ENCODE measurements at regions not wholly inside any gene's neighbourhood (a gene's known extent, or its start where the extent isn't known, plus 50 kb on each side); places are given as distances from the start of the nearest gene placed in this dataset.

DNA sequence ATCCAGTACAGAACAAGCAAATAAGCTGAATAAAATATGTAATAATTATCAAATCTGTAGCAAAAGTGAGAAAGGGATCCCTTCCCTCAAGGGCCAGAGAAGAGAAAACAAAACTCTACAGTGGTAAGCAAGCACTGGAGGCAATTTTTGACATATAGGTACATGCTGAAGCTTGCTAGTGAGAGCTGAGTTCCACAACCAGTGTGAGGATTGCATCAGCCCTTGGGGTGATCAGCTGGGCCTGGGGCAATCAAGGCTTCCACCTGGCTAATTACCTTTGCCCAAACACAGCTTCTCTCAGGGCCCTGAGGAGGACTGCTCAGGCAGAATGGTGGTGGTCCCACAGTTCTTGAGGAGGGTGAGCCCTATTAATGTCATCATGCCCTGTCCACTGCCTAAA lies 134.4 kb upstream of the DLX6 start:
- DNase-seq = no peak
- no peak overlapping the region for H3K27ac ChIP-seq (ENCODE audit: insufficient read length, low read depth, low read length)
- TF ChIP-seq, protein P1, sequence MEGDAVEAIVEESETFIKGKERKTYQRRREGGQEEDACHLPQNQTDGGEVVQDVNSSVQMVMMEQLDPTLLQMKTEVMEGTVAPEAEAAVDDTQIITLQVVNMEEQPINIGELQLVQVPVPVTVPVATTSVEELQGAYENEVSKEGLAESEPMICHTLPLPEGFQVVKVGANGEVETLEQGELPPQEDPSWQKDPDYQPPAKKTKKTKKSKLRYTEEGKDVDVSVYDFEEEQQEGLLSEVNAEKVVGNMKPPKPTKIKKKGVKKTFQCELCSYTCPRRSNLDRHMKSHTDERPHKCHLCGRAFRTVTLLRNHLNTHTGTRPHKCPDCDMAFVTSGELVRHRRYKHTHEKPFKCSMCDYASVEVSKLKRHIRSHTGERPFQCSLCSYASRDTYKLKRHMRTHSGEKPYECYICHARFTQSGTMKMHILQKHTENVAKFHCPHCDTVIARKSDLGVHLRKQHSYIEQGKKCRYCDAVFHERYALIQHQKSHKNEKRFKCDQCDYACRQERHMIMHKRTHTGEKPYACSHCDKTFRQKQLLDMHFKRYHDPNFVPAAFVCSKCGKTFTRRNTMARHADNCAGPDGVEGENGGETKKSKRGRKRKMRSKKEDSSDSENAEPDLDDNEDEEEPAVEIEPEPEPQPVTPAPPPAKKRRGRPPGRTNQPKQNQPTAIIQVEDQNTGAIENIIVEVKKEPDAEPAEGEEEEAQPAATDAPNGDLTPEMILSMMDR (conservative IDR thresholded peaks at IDR 0.05) = no peak
- Mint-ChIP-seq H3K27me3 (ENCODE audit: low read depth) (peaks cover 4% of the 10 kb centered on the region), H3K36me3 (ENCODE audit: insufficient read depth in 1 of 3, low read depth in 3 of 3) (no peaks in the 10 kb centered on the region), H3K4me3 (no peak overlapping the region), H3K27ac (no peak overlapping the region), H3K4me1 (no peaks in the 10 kb centered on the region), H3K9me3 (no peaks in the 10 kb centered on the region)
- H2BK120ac ChIP-seq (ENCODE audit: low read depth, low read length, poor library complexity, severe bottlenecking) = no peak overlapping the region
- no peaks in the 10 kb centered on the region for H3K27me3 ChIP-seq (ENCODE audit: insufficient read depth, low read length)
- no peak overlapping the region for H3K4ac ChIP-seq (ENCODE audit: low read depth, low read length)
- H4K5ac ChIP-seq (ENCODE audit: insufficient read length, low read depth, low read length) = no peak overlapping the region
- H2BK20ac ChIP-seq (ENCODE audit: low read depth, low read length, poor library complexity, severe bottlenecking) = no peak overlapping the region
- no peaks in the 10 kb centered on the region for H3K9me3 ChIP-seq (ENCODE audit: control insufficient read depth, low read depth, low read length)
- H3K4me2 ChIP-seq (ENCODE audit: insufficient read depth, insufficient read length, low read length) = no peak overlapping the region
- H2AFZ ChIP-seq (ENCODE audit: low read length) = no peak overlapping the region
- H3K56ac ChIP-seq (ENCODE audit: insufficient read length, low read depth, low read length) = no peak overlapping the region
- H3K79me1 ChIP-seq (ENCODE audit: insufficient read depth, low read depth, low read length, poor library complexity, severe bottlenecking) = no peaks in the 10 kb centered on the region
- H3K23ac ChIP-seq (ENCODE audit: insufficient read length, low read depth, low read length) = no peak overlapping the region
- no peak overlapping the region for H3T11ph ChIP-seq (ENCODE audit: low read length)
- no peaks in the 10 kb centered on the region for H4K20me1 ChIP-seq (ENCODE audit: control insufficient read depth, insufficient read depth, insufficient read length)
- no peak overlapping the region for H3K9ac ChIP-seq (ENCODE audit: extremely low read depth, insufficient read length, low read length)
- no peak overlapping the region for H4K8ac ChIP-seq (replicated peaks; ENCODE audit: insufficient read length, low read depth, low read length)
- H3K79me2 ChIP-seq (ENCODE audit: insufficient read depth, low read length) = no peaks in the 10 kb centered on the region
- H2BK5ac ChIP-seq (ENCODE audit: insufficient read length, low read length) = no peak overlapping the region
- no peak overlapping the region; the same call in 1 of the 2 replicates for H3K14ac ChIP-seq (ENCODE audit: insufficient read depth, low read length)
- H3K4me1 ChIP-seq (ENCODE audit: insufficient read depth, low read length) = no peaks in the 10 kb centered on the region
- no peak overlapping the region for H2BK15ac ChIP-seq (ENCODE audit: low read depth, low read length)
- H4K91ac ChIP-seq (ENCODE audit: insufficient read length, low read depth, low read length) = no peak overlapping the region
- H3K18ac ChIP-seq (ENCODE audit: insufficient read length, low read depth, low read length) = no peak overlapping the region
- no peak overlapping the region for H2AK5ac ChIP-seq (ENCODE audit: insufficient read length, low read length)
- H2BK12ac ChIP-seq (ENCODE audit: insufficient read length, low read depth, low read length) = no peak overlapping the region
- no peaks in the 10 kb centered on the region for H3K23me2 ChIP-seq (ENCODE audit: insufficient read length, low read depth, low read length, poor library complexity, severe bottlenecking)
